KBM-7 (cell line): ENCODE measurements at regions not wholly inside any gene's neighbourhood (a gene's known extent, or its start where the extent isn't known, plus 50 kb on each side); places are given as distances from the start of the nearest gene placed in this dataset.

ENCODE experiments used
- DNase-seq: peaks from one replicate; pipeline ENCODE4 v3.0.0-alpha.2; 2015
- in situ Hi-C: fragments of 300-500 bp; cut with MboI; formaldehyde crosslinking; loops from 2 replicates; pipeline ENCODE4 v1.14.3; 2020; ENCODE audit warnings: low sequenced_read_pairs, low pct_unique_long_range_greater_than_20kb, mixed read lengths

GRCh38 chr3:17979911-17980310 is 237.5 kb upstream of the TBC1D5 start:
- in situ Hi-C loops, result loop anchor here (10.0 to 25.0 kb wide), 2 partner anchors 145 to 232 kb away; no protein-coding TSS in a partner anchor
- peak; percentile 55 for DNase-seq

GRCh38 chr3:17979252-17979651 is 236.8 kb upstream of the TBC1D5 start:
- peak; percentile 84 for DNase-seq
- in situ Hi-C loops, result loop anchor here (25.0 kb wide), 1 partner anchor 233 kb away; no protein-coding TSS in a partner anchor

- no peak for DNase-seq
- in situ Hi-C loops, result no loop called here
Measured at GRCh38 chr3:17974206-17974841, 231.9 kb upstream of the TBC1D5 start.

- in situ Hi-C loops, result no loop called here
- DNase-seq, result no peak
Measured at GRCh38 chr3:17972959-17973906, 230.8 kb upstream of the TBC1D5 start.

GRCh38 chr3:17972476-17972875 is 230.0 kb upstream of the TBC1D5 start:
- DNase-seq, result no peak
- in situ Hi-C loops, result no loop called here

GRCh38 chr3:17972030-17972429 is 229.6 kb upstream of the TBC1D5 start:
- in situ Hi-C loops, result no loop called here

GRCh38 chr3:17969985-17970568 is 227.6 kb upstream of the TBC1D5 start:
- no peak for DNase-seq
- in situ Hi-C loops, result no loop called here

More at GRCh38 chr3:17972030-17972429, 229.6 kb upstream of the TBC1D5 start:
- DNase-seq, result no peak

- in situ Hi-C loops, result no loop called here
- no peak for DNase-seq
Measured at GRCh38 chr3:17969244-17969643, 226.8 kb upstream of the TBC1D5 start.

- in situ Hi-C loops, result no loop called here
- no peak for DNase-seq
Measured at GRCh38 chr3:17967953-17968607, 225.6 kb upstream of the TBC1D5 start.

- no peak for DNase-seq
- in situ Hi-C loops, result no loop called here
Measured at GRCh38 chr3:17967111-17967510, 224.7 kb upstream of the TBC1D5 start.

- in situ Hi-C loops, result no loop called here
Measured at GRCh38 chr3:17965331-17965730, 222.9 kb upstream of the TBC1D5 start.

GRCh38 chr3:17964108-17964507 is 221.7 kb upstream of the TBC1D5 start:
- peak; percentile 81 for DNase-seq
- in situ Hi-C loops, result no loop called here

More at GRCh38 chr3:17965331-17965730, 222.9 kb upstream of the TBC1D5 start:
- DNase-seq, result no peak

- DNase-seq, result no peak
- in situ Hi-C loops, result no loop called here
Measured at GRCh38 chr3:17955411-17955810, 213.0 kb upstream of the TBC1D5 start.

GRCh38 chr3:17954801-17955200 is 212.4 kb upstream of the TBC1D5 start:
- in situ Hi-C loops, result no loop called here
- DNase-seq, result no peak

- in situ Hi-C loops, result no loop called here
- no peak for DNase-seq
Measured at GRCh38 chr3:17951241-17951640, 208.8 kb upstream of the TBC1D5 start.

GRCh38 chr3:17949101-17949500 is 206.7 kb upstream of the TBC1D5 start:
- in situ Hi-C loops, result no loop called here
- DNase-seq, result peak; percentile 52

- in situ Hi-C loops, result no loop called here
Measured at GRCh38 chr3:17947833-17948232, 205.4 kb upstream of the TBC1D5 start.

GRCh38 chr3:17946619-17947018 is 204.2 kb upstream of the TBC1D5 start:
- DNase-seq, result no peak
- in situ Hi-C loops, result no loop called here

More at GRCh38 chr3:17947833-17948232, 205.4 kb upstream of the TBC1D5 start:
- DNase-seq, result no peak

GRCh38 chr3:17945799-17946399 is 203.5 kb upstream of the TBC1D5 start:
- in situ Hi-C loops, result no loop called here
- DNase-seq, result no peak
